EL (cell line): ENCODE measurements at regions not wholly inside any gene's neighbourhood (a gene's known extent, or its start where the extent isn't known, plus 50 kb on each side); places are given as distances from the start of the nearest gene placed in this dataset.
A peak's percentile ranks its signal among the peaks of the same experiment; 100 is the strongest.
"Not testable (repeated sequence)": the region's sequence is repeated elsewhere in the genome, so short reads cannot be mapped to it uniquely, and the experiment has no call there.

Experiments used
- DNase-seq: peaks from one replicate; pipeline ENCODE4 v3.0.0-alpha.2; 2016

- no peak for DNase-seq
Observed at GRCh38 chr10:44749151-44749550, 162.0 kb upstream of the TMEM72 start.

DNA sequence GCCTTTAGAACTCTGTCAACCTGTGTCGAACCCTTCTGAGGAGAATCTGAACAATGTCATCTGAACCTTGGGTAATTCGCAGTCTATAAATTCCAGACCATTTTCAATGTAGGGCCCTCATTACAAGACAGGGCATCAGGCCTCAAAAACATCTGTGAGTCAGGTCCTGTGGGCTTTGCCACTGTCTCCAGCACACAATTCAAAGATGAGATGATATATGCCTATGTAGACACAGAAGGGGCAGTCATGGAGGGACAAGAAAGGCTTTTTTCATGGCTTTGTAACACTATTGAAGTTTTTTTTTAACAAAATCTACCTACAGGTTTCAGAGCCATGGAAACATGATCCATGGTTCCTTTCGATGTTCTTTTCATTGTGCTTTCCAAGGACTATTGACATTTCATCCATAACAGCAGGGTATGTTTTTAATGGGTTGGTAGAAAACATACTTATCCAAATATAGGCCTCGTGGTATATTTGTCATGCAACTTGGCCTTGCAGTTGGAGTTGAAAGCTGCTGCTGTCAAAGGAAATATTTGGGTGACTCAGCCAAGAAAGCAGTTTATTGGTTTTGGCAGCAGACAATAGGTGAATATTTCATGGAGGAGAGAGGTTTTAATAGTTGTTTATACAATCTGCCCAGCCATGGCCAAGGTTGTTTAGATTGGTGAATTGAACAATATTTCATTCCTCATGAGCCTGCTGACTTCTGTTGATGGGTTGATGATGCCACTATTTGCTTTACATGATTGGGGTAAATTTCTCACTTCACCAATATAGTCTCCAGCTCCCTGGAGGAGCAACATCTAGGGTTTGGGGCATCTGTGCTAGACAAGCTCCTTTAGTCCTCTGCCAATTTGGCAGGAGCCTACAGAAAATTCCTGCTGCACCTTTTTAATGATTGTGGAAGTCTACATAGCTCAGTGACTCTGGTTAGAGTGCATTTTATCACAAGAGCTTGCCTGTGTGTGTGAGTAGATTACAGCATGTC is 158.4 kb upstream of the TMEM72 start:
- DNase-seq: peak; percentile 92

- DNase-seq: not testable (repeated sequence)
Observed at GRCh38 chr10:44754355-44754754, 156.8 kb upstream of the TMEM72 start.

- no peak for DNase-seq
Observed at GRCh38 chr10:44755481-44755880, 155.7 kb upstream of the TMEM72 start.

- peak; percentile 86 for DNase-seq
Observed at GRCh38 chr10:44756216-44756615, 154.9 kb upstream of the TMEM72 start.

GRCh38 chr10:44757551-44758205 is 153.5 kb upstream of the TMEM72 start:
- DNase-seq: no peak

- DNase-seq: no peak
Observed at GRCh38 chr10:44759122-44759521, 152.0 kb upstream of the TMEM72 start.

DNA sequence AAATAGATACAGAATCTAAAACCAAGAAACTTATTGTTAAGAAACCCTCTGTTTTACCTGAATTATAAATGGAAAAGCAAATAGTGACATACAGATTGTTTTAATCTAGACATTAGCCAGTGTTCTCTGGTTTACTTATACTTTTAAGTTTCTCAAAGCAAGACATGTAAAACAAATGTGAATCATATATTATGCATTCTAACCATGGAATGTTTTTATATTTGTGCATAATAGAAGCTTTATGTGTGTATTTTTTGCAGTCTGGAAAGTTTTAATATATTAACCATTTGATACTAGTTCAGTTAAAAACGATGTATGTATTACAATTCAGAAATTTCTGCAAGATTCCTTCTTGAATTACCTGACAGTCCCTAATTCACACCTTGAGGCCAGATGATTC is 150.6 kb upstream of the TMEM72 start:
- DNase-seq: no peak

- DNase-seq: peak; percentile 75
Observed at GRCh38 chr10:44761076-44761475, 150.1 kb upstream of the TMEM72 start.

DNA sequence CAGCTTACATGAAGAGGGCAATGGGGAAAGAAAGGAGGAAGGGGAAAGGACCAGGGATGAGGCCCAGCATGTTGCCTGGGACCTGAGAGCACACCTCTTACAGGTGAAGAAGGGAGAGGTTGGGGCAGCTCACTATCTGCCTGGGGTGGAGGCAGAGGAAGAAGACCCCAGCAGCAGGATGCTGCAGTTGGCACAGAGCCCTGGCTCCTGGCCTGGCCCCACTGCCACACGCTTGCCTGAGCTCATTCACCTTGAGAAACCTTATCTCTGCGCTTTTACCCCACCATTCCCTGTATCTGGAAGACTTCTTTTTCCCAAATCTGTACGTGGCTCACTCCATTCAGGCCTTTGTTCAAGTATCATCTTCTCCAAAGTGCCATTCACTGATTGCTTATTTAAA is 147.8 kb upstream of the TMEM72 start:
- DNase-seq: no peak

GRCh38 chr10:44765299-44765698 is 145.8 kb upstream of the TMEM72 start:
- DNase-seq: no peak

DNA sequence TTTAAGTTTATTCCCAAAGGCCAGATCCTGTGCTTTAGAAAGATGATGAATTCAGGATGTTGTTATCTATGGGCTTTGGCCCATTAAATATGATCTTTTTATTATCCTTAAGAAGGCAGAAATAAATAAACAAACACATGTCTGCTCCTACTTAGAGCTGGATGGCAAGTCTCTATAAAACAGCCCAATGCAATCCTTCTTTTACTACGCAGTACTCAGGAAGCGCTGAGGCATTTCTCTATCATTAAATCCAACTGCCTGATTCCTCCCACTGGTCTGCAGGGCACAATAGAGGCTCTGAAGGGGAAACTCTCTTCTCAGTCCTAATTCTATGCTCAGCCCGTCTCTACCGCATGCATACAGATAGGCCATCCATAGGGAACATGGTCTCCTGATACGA is 144.5 kb upstream of the TMEM72 start:
- no peak for DNase-seq

GRCh38 chr10:44769450-44769849 is 141.7 kb upstream of the TMEM72 start:
- no peak for DNase-seq

GRCh38 chr10:44771233-44771995 is 139.7 kb upstream of the TMEM72 start:
- no peak for DNase-seq

DNA sequence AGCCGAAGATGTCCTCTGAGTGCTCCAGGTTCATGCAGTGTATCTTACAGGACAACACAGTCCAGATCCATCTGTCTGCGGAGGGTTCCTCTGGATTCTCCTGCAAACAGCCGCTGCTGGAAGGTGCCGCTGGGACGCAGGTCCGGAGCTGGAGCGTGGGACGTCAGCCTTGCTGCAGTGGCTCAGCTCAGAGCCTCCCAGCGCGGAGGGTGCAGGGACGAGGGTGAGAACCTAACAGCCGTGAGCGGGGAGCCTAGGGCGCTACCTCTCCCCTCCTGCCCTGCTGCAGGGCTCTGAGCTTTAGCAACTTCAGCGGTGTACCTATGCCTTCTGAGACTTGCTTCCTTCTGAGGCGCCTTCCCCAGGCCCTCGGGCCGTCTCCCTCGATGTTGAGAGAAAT is 137.6 kb upstream of the TMEM72 start:
- DNase-seq: no peak

DNA sequence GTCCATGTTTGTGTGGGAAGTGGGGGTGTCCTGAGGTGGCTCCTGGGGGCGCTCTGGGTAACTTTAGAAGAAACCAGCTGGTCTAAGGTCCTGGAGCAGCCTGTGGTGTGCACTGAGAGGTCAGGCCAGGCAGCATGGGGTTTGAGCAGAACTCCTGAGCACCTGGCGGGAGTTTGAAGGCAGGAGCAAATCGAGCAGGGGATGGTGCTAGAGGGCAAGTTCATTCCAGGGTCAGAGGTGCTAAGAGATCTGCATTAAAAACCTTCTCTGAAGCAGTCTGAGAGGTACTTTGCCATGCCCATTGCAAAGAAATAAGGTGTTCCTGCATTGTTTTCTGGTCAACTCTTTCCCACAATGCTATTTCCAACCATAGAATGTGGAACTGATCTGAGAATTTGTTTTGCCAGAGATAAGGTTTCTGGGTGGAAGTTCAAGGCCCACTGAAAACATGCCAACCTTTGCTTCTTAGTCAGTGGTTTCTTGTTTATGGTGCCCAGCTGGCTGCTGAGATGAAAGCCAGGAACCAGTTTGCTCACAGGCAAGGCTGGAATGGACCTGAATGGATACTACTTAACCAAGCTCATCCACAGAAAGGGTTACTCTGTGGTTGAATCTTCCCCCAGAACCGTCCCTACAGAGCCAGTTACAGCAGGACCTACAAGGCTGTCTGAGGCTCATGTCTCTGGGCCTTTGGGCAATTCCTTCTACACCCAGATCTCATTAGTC is 136.3 kb upstream of the TMEM72 start:
- DNase-seq: no peak

- DNase-seq: no peak
Observed at GRCh38 chr10:44775402-44775741, 135.8 kb upstream of the TMEM72 start.

DNA sequence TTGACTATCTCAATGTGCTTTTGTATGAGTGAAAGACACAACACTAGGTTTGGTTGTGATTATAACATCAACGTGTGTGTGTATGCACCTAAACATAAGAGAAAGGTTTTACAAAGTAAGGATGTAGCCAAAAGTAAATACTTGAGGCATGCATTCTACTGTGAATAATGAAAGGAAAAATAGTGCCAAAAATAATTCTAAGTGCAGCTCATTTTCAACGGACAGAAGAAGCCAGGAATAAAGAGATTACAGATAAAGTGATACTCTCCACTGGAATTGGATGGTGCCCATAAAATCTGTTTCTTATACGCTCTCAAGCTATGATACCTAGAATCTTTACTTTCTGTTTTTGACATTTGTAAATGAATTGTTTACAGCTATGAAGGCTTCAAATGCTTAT is 135.0 kb upstream of the TMEM72 start:
- no peak for DNase-seq

GRCh38 chr10:44779511-44779910 is 131.6 kb upstream of the TMEM72 start:
- no peak for DNase-seq

GRCh38 chr10:44780426-44780825 is 130.7 kb upstream of the TMEM72 start:
- DNase-seq: no peak

GRCh38 chr10:44781131-44781530 is 130.0 kb upstream of the TMEM72 start:
- DNase-seq: no peak

DNA sequence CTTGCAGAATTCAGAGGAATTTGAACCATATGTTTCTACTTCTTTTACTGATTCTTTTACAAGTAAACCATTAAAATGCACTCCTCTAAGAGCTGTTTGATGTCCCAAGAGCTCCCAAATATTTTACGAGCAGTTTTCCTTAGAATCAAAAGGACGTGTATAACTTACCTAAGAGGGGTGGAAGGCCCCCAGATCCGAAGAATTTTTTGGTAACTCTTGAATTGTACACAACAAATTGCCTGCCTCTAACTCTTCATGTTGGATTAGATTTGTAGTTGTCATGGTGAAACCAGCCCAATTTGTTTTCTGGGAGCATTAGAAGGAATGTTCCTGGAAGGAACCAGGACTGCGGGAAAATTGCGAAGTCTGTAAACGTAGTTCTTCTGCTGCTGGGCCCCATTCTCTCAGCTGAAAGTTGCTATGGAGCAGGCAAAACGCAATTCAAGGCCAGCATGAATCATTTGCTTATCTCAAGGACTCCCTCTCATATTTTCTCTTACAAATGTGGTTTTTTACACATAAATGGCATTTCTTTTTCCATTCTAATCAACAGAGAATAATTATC is 124.8 kb upstream of the TMEM72 start:
- no peak for DNase-seq
